PC-3 (cell line): ENCODE measurements at regions not wholly inside any gene's neighbourhood (a gene's known extent, or its start where the extent isn't known, plus 50 kb on each side); places are given as distances from the start of the nearest gene placed in this dataset.
A peak's percentile ranks its signal among the peaks of the same experiment; 100 is the strongest.

Experiments used
- ATAC-seq: fragments of 200-7000 bp; cut with Tn5 transposase; 2 replicates; pipeline ENCODE4 v1.9.1; 2020; ENCODE audit warnings: mild to moderate bottlenecking, moderate library complexity
- BruUV-seq: library from RNA; stranded (reverse); fragments of 400-500 nt; replicated peaks from 2 replicates; lab custom pipeline; 2021; lab: Mats Ljungman, UMichigan
- CTCF ChIA-PET: fragments of 300-600 bp; sonication (Branson Sonifier 250); formaldehyde crosslinking; loops from one replicate; lab custom pipeline; 2022; ENCODE audit warnings: antibody characterized with exemption; lab: Charles Lee
- POLR2A ChIA-PET: fragments of 300-600 bp; sonication (Branson Sonifier 250); formaldehyde crosslinking; loops from one replicate; lab custom pipeline; 2022; ENCODE audit warnings: antibody characterized with exemption; ENCODE audit not compliant: unreplicated experiment; lab: Charles Lee
- DNase-seq: peaks from one replicate; pipeline ENCODE4 v3.0.0-alpha.2; 2015
- H2AFZ ChIP-seq: fragments of 300-600 bp; sonication (generic); 2 replicates; pipeline ENCODE4 v1.6.0; 2016; ENCODE audit warnings: antibody characterized with exemption, low read length
- H3F3A ChIP-seq: fragments of 300-600 bp; sonication (generic); one replicate; pipeline ENCODE4 v1.6.0; 2017; ENCODE audit warnings: antibody characterized with exemption, low read length, control low read depth, mild to moderate bottlenecking; ENCODE audit not compliant: unreplicated experiment
- H3K27ac ChIP-seq: fragments of 300-600 bp; sonication (generic); 2 replicates; pipeline ENCODE4 v1.5.1; 2016; ENCODE audit warnings: mild to moderate bottlenecking, low read length
- H3K27me3 ChIP-seq: fragments of 300-600 bp; sonication (generic); 2 replicates; pipeline ENCODE4 v1.6.1; 2016; ENCODE audit warnings: low read length, mixed read lengths
- H3K36me3 ChIP-seq: fragments of 300-600 bp; sonication (generic); 2 replicates; pipeline ENCODE4 v1.6.1; 2016; ENCODE audit warnings: low read depth, mixed run types, low read length, mixed read lengths
- H3K4me1 ChIP-seq: fragments of 300-600 bp; sonication (generic); 2 replicates; pipeline ENCODE4 v1.5.1; 2016; ENCODE audit warnings: low read length; ENCODE audit not compliant: insufficient read depth
- H3K4me2 ChIP-seq: fragments of 300-600 bp; sonication (generic); 2 replicates; pipeline ENCODE4 v1.6.0; 2016; ENCODE audit warnings: low read length
- H3K4me3 ChIP-seq: fragments of 300-600 bp; sonication (generic); 2 replicates; pipeline ENCODE4 v1.5.1; 2016; ENCODE audit warnings: mild to moderate bottlenecking, low read length, mixed read lengths
- H3K79me2 ChIP-seq: fragments of 300-600 bp; sonication (generic); 2 replicates; pipeline ENCODE4 v1.6.1; 2017; ENCODE audit warnings: low read length, mixed read lengths
- H3K9ac ChIP-seq: fragments of 300-600 bp; sonication (generic); 2 replicates; pipeline ENCODE4 v1.6.0; 2016; ENCODE audit warnings: mild to moderate bottlenecking, low read length
- H3K9me2 ChIP-seq: fragments of 300-600 bp; sonication (generic); replicated peaks from 2 replicates; pipeline ENCODE4 v1.6.1; 2016; ENCODE audit warnings: mixed run types, low read length, mixed read lengths
- H3K9me3 ChIP-seq: fragments of 300-600 bp; sonication (generic); 2 replicates; pipeline ENCODE4 v1.6.1; 2016; ENCODE audit warnings: low read length, mixed read lengths
- H4K20me1 ChIP-seq: fragments of 300-600 bp; sonication (generic); 2 replicates; pipeline ENCODE4 v1.6.1; 2016; ENCODE audit warnings: low read length, mixed read lengths
- CTCF ChIP-seq: fragments of 300-600 bp; sonication (generic); conservative IDR thresholded peaks from 2 replicates; pipeline ENCODE4 v1.5.1; 2017; ENCODE audit warnings: antibody characterized with exemption, low read depth, mild to moderate bottlenecking, low read length
- EZH2 ChIP-seq: fragments of 300-600 bp; sonication (generic); IDR thresholded peaks from one replicate; pipeline ENCODE4 v1.6.1; 2017; ENCODE audit warnings: antibody characterized with exemption, mild to moderate bottlenecking, low read length; ENCODE audit not compliant: unreplicated experiment
- EZH2phosphoT487 ChIP-seq: fragments of 300-600 bp; sonication (generic); IDR thresholded peaks from 2 replicates; pipeline ENCODE4 v1.6.1; 2018; ENCODE audit warnings: mild to moderate bottlenecking, antibody characterized with exemption, low read length, borderline replicate concordance
- intact Hi-C: fragments of 100-400 bp; cut with micrococcal nuclease; formaldehyde crosslinking; loops from 2 replicates; pipeline ENCODE4 v1.9.0; 2023

GRCh38 chr10:30182191-30183054 lies 123.0 kb upstream of the JCAD start:
- ATAC-seq (peak; percentile 96), DNase-seq (peak; percentile 88)
- no TSS peak for BruUV-seq
- intact Hi-C loops = no loop called here
- Histone ChIP-seq H3K4me2 (peak overlapping the region; percentile 65), H3K27me3 (no peaks in the 10 kb centered on the region), H3K9me3 (no peaks in the 10 kb centered on the region), H3F3A (no peaks in the 10 kb centered on the region), H3K36me3 (no peaks in the 10 kb centered on the region), H3K79me2 (no peaks in the 10 kb centered on the region), H3K27ac (peak overlapping the region; percentile 32; the same call in 1 of the 2 replicates), H4K20me1 (no peaks in the 10 kb centered on the region), H3K4me3 (no peak overlapping the region), H3K9ac (no peak overlapping the region), H2AFZ (no peak overlapping the region), H3K4me1 (peaks cover 43% of the 10 kb centered on the region), H3K9me2 (no peaks in the 10 kb centered on the region)
- CTCF ChIA-PET = interaction anchor here (1.0 kb wide), 1 partner anchor 59 kb away, joined by 4 read pairs; no protein-coding TSS in a partner anchor
- TF ChIP-seq EZH2phosphoT487 (no peak), EZH2 (no peak), CTCF (no peak)
- POLR2A ChIA-PET = no interaction called here

GRCh38 chr10:30178356-30178964 lies 119.1 kb upstream of the JCAD start:
- Histone ChIP-seq H3K4me3 (no peak overlapping the region), H3K27me3 (no peaks in the 10 kb centered on the region), H2AFZ (no peak overlapping the region), H3K27ac (no peak overlapping the region), H3K4me2 (no peak overlapping the region), H4K20me1 (no peaks in the 10 kb centered on the region), H3K36me3 (no peaks in the 10 kb centered on the region), H3K9me3 (no peaks in the 10 kb centered on the region), H3K9me2 (no peaks in the 10 kb centered on the region), H3F3A (no peaks in the 10 kb centered on the region), H3K79me2 (no peaks in the 10 kb centered on the region), H3K4me1 (peaks cover 23% of the 10 kb centered on the region), H3K9ac (no peak overlapping the region)
- ChIA-PET POLR2A (interaction anchor here (0.6 kb wide), 1 partner anchor 46 kb away, joined by 12 read pairs; no protein-coding TSS in a partner anchor), CTCF (no interaction called here)
- no peak for TF ChIP-seq EZH2phosphoT487
- no peak for TF ChIP-seq EZH2
- TF ChIP-seq CTCF = no peak
- DNase-seq = peak; percentile 53
- ATAC-seq = no peak
- BruUV-seq = no TSS peak
- intact Hi-C loops = no loop called here
